Fibroblast of the conjunctiva (primary cell): ENCODE measurements at regions not wholly inside any gene's neighbourhood (a gene's known extent, or its start where the extent isn't known, plus 50 kb on each side); places are given as distances from the start of the nearest gene placed in this dataset.
"Not testable (repeated sequence)": the region's sequence is repeated elsewhere in the genome, so short reads cannot be mapped to it uniquely, and the experiment has no call there.

ENCODE experiments used
- DNase-seq: peaks from one replicate; pipeline ENCODE4 v3.0.0-alpha.2; 2010; ENCODE audit warnings: low read depth

DNA sequence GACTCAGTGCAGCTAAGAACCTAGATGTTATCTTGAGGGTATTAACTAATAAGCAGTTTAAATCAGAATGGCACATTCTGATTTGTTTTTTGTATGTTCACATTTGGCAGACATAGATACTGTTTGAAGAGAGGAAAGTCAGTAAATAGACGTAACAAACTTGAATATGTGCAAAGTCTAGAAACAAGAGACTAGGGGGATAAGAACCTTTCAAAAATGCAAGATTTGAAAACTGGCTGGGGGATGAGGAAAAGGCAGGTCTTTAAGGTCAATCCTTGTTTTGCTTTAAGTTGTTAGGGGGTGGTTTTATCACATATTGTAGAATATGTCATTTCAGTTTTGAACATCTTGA, 136.5 kb downstream of the ZNF92 start:
- DNase-seq: not testable (repeated sequence)

- not testable (repeated sequence) for DNase-seq
Observed at GRCh38 chr7:65519751-65520150, 146.1 kb downstream of the ZNF92 start.

GRCh38 chr7:65545465-65546161, 172.0 kb downstream of the ZNF92 start:
- not testable (repeated sequence) for DNase-seq

DNA sequence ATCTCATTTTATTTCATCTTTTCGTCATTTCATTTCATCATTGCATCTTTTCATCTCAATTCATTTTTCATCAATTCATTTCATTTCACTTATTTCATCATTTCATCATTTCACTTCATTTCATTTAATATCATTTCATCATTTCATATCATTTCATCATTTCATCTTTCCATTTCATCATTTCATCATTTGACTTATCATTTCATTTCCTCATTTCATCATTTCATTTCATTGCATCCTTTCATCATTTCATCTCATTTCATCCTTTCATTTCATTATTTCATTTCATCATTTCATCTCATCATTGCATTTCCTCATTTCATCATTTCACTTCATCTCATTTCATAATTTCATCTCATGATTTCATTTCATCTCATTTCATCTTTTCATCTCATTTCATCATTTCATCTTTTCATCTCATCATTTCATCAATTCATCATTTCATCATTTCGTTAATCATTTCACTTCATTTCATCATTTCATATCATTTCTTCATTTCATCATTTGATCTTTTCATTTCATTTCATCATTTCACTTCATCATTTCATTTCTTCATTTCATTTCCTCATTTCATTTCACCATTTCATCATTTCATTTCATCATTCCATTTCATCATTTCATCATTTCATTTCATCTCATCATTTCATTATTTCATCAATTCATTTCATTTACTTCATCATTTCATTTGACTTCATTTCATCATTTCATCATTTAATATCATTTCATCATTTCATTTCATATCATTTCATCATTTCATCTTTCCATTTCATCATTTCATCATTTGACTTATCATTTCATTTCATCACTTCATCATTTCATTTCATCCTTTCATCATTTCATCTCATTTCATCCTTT, 176.2 kb downstream of the ZNF92 start:
- not testable (repeated sequence) for DNase-seq

GRCh38 chr7:65550444-65550809, 176.8 kb downstream of the ZNF92 start:
- DNase-seq: not testable (repeated sequence)

GRCh38 chr7:65551042-65551441, 177.4 kb downstream of the ZNF92 start:
- DNase-seq: not testable (repeated sequence)

- not testable (repeated sequence) for DNase-seq
Observed at GRCh38 chr7:65554553-65555476, 181.2 kb downstream of the ZNF92 start.

- DNase-seq: not testable (repeated sequence)
Observed at GRCh38 chr7:65558584-65558983, 184.9 kb downstream of the ZNF92 start.

GRCh38 chr7:65561786-65562372, 188.2 kb downstream of the ZNF92 start:
- DNase-seq: not testable (repeated sequence)

DNA sequence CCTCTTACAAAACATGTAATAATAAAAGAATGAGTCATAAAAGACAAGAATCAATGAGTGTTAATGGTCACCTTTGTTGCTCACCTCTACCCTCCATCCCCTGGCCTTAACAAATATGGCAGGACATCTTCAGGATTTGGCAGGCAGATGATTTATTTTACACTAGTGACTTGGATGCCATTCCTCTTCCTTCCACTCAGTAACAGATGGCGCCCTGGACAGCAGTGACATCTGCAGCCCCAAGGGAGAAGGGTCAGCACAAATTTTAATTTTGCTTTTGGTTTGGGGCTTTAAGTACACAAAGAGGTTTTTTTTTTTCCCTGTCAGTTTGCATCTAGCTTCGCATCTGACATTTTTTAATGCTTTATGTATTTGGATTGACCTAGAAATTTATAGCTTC, 188.9 kb downstream of the ZNF92 start:
- not testable (repeated sequence) for DNase-seq

DNA sequence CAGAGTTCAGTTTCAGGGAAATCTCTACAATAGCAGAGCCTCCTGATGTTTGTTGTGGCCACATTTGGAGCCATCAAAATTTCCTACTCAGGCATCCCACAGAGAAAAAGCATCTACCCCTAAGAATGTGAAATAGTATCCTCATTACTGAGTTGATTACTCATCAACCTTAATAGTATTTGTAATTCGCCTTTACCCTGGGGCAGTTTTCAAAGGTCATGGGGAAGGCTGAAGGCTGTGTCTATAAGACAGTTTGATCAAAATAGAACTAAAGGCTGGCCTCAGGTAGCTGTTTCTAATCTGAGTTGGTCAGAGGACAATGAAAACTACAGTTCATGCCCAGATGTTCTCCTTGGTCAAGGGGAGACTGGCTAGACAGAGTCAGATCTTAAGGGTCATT, 189.7 kb downstream of the ZNF92 start:
- DNase-seq: not testable (repeated sequence)

DNA sequence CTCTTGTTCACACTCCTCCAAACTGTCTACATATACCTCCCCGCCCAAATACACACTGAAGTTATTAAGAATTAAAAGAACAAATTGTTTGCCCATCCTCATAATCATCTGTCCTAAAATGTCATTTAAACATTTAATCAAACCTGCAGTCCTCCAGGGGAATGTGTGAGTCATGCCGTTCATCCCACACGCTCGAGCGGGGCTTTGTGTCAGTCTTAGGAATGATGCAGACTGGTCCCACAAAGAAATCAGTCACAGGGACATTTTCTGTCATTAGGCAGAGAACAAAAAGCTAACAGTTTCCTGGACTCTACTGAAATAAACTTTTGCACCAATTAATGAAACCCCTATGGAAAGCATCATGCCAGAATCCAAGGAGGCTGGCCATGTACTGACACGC, 194.6 kb downstream of the ZNF92 start:
- not testable (repeated sequence) for DNase-seq

- DNase-seq: not testable (repeated sequence)
Observed at GRCh38 chr7:65570990-65571389, 197.3 kb downstream of the ZNF92 start.

DNA sequence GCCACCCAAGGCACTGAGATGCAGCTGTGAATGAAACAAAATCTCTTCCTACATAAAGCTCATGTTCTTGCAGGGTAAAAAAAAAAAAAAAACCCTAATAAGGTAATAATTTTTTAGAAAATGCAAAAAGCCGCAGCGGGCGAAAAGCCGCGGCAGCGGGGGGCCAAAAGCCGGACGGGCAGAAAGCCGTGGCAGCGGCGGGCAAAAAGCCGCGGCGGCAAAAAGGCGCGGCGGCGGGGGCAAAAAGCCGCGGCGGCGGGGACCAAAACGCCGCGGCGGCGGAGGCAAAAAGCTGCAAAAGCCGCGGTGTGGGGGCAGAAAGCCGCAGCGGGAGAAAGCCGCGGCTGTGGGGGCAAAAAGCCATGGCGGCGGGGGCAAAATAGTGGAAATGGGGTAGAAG, 198.9 kb downstream of the ZNF92 start:
- not testable (repeated sequence) for DNase-seq

DNA sequence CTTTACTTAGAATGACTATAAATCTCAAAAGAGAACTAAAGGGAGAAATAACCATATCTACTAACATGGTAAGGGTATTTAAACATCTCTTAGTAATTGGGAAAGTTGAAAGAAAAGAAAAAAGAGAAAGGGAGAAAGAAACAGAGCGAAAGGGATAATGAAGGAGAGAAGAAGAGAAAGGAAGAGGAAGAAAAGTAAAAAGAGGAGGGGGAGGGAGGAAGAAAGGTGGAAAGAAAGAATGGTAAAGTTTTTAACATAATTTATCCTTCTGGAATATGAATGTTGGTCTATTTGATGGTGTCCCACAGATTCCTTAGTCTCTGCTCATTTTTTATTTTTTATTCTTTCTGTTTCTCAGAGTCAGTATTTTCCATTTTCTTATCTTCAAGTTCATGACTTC, 202.7 kb downstream of the ZNF92 start:
- not testable (repeated sequence) for DNase-seq

DNA sequence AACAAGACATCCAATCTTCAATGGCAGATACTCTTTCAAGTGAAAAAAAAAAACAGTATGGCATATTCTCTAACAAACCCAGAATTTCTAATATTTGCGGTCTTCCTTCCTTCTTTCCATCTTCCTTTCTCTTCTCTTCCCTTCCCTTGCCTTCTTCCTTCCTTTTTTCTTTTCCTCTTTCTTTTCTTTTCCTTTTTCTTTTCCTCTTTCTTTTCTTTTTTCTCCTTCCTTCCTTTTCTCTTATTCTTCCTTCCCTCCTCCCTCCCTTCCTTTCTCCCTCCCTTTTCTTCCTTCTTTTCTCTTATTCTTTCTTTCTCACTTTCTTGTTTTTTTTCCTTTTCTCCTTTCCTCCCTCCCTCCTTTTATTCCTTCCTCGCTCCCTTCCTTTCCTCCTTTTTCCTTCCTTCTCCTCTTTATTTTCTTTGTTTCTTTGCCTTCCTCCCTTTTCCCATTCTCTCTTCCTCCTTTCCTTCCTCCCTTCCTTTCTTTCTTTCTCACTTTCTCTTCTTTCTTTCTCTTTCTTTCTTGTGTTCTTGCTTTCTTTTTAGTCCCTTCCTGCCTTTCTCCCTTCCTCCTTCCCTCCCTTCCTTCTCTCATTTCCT, 209.0 kb downstream of the ZNF92 start:
- DNase-seq: not testable (repeated sequence)

GRCh38 chr7:65602495-65602894, 228.8 kb downstream of the ZNF92 start:
- DNase-seq: not testable (repeated sequence)

DNA sequence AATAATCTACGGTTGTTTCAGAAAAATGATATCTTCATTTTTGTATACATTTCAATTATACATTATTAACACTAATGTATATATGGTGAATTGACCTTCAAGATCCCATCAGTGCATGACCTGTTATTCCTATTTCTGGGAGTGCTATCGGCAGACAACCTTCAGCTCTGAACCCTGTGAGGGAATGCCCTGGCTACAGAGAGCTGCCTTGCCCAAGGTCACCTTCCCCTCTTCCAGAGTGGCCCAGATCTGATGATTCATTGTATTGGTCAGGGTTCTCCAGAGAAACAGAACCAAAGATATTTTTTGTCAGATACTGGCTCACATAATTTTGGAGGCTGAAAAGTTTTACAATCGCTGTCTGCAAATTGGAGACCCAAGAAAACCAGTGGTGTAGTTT, 235.5 kb downstream of the ZNF92 start:
- DNase-seq: no peak

GRCh38 chr7:65613644-65614289, 240.1 kb downstream of the ZNF92 start:
- DNase-seq: not testable (repeated sequence)

GRCh38 chr7:65616111-65616510, 242.5 kb downstream of the ZNF92 start:
- not testable (repeated sequence) for DNase-seq

DNA sequence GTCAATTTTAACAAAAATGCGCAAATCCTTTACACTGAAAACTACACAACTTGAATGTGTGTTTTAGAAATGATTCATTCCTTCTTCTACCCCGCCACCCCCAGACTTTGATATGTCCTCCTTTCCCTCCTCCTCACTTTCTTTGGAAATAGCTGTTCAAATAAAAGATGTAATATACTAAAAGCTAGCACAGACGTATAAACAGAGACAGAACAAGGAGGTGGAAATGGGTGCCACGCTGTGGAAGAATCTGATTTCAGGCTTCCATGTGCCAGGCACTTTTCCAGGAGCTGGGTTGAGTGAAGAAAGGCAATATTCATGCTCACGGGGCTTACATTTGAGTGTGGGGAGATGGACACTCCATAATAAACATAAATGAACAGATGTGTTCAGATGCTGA, 246.6 kb downstream of the ZNF92 start:
- not testable (repeated sequence) for DNase-seq
